ENCODE measurements at regions not wholly inside any gene's neighbourhood (a gene's known extent, or its start where the extent isn't known, plus 50 kb on each side); places are given as distances from the start of the nearest gene placed in this dataset.

GRCh38 chr1:38455829-38456530 lies 403.6 kb downstream of the RRAGC start:
- no peak for DNase-seq (ENCODE audit: low spot score)

- no peak for DNase-seq (ENCODE audit: low spot score)
These were observed 404.7 kb downstream of the RRAGC start for GRCh38 chr1:38454749-38455441.

GRCh38 chr1:38454236-38454635 lies 405.3 kb downstream of the RRAGC start:
- DNase-seq (ENCODE audit: low spot score): no peak

GRCh38 chr1:38452246-38452645 lies 405.7 kb upstream of the POU3F1 start:
- no peak for DNase-seq (ENCODE audit: low spot score)

- DNase-seq (ENCODE audit: low spot score): no peak
These were observed 405.0 kb upstream of the POU3F1 start for GRCh38 chr1:38451541-38451993.

- DNase-seq (ENCODE audit: low spot score): no peak
These were observed 402.3 kb upstream of the POU3F1 start for GRCh38 chr1:38448893-38449292.

- DNase-seq (ENCODE audit: low spot score): no peak
These were observed 400.3 kb upstream of the POU3F1 start for GRCh38 chr1:38446936-38447335.

- no peak for DNase-seq (ENCODE audit: low spot score)
These were observed 398.3 kb upstream of the POU3F1 start for GRCh38 chr1:38444770-38445442.

GRCh38 chr1:38444311-38444710 lies 397.7 kb upstream of the POU3F1 start:
- DNase-seq (ENCODE audit: low spot score): no peak

- no peak for DNase-seq (ENCODE audit: low spot score)
These were observed 393.8 kb upstream of the POU3F1 start for GRCh38 chr1:38440402-38440801.

- no peak for DNase-seq (ENCODE audit: low spot score)
These were observed 390.2 kb upstream of the POU3F1 start for GRCh38 chr1:38436749-38437148.

- DNase-seq (ENCODE audit: low spot score): no peak
These were observed 389.4 kb upstream of the POU3F1 start for GRCh38 chr1:38436006-38436405.

GRCh38 chr1:38433084-38433722 lies 386.6 kb upstream of the POU3F1 start:
- no peak for DNase-seq (ENCODE audit: low spot score)

GRCh38 chr1:38431535-38432376 lies 385.2 kb upstream of the POU3F1 start:
- DNase-seq (ENCODE audit: low spot score): no peak

- DNase-seq (ENCODE audit: low spot score): no peak
These were observed 384.4 kb upstream of the POU3F1 start for GRCh38 chr1:38430949-38431348.

GRCh38 chr1:38424677-38425076 lies 378.1 kb upstream of the POU3F1 start:
- DNase-seq (ENCODE audit: low spot score): no peak

GRCh38 chr1:38420666-38421065 lies 374.1 kb upstream of the POU3F1 start:
- DNase-seq (ENCODE audit: low spot score): no peak

- DNase-seq (ENCODE audit: low spot score): no peak
These were observed 371.8 kb upstream of the POU3F1 start for GRCh38 chr1:38418195-38419030.

- DNase-seq (ENCODE audit: low spot score): no peak
These were observed 357.1 kb upstream of the POU3F1 start for GRCh38 chr1:38403667-38404066.

GRCh38 chr1:38402230-38402815 lies 355.7 kb upstream of the POU3F1 start:
- DNase-seq (ENCODE audit: low spot score): no peak

Measured in AG08396 (cell line).